Duodenal mucosa (tissue), 2 donors: ENCODE measurements at regions not wholly inside any gene's neighbourhood (a gene's known extent, or its start where the extent isn't known, plus 50 kb on each side); places are given as distances from the start of the nearest gene placed in this dataset.

ENCODE experiments used
- H3K27ac ChIP-seq: one replicate; pipeline ENCODE4 v1.7.0; 2013; ENCODE audit warnings: low read depth, low read length
- H3K27me3 ChIP-seq, 2 donors: one replicate each; pipeline ENCODE4 v1.7.0; 2013; ENCODE audit warnings: low read length in 2 of 2, control low read depth in 1 of 2; ENCODE audit not compliant: insufficient read depth in 2 of 2, control insufficient read depth in 1 of 2
- H3K36me3 ChIP-seq, 2 donors: one replicate each; pipeline ENCODE4 v1.7.0; 2013; ENCODE audit warnings: low read length in 2 of 2, control low read depth in 1 of 2; ENCODE audit not compliant: insufficient read depth in 2 of 2, control insufficient read depth in 1 of 2
- H3K4me1 ChIP-seq, 2 donors: one replicate each; pipeline ENCODE4 v1.7.0; 2013; ENCODE audit warnings: low read length in 2 of 2, control low read depth in 1 of 2; ENCODE audit not compliant: insufficient read depth in 2 of 2, control insufficient read depth in 1 of 2
- H3K4me3 ChIP-seq, 2 donors: one replicate each; pipeline ENCODE4 v1.7.0; 2013; ENCODE audit warnings: low read length in 2 of 2, low read depth in 1 of 2
- H3K9ac ChIP-seq, 2 donors: one replicate each; pipeline ENCODE4 v1.7.0; 2013; ENCODE audit warnings: low read length in 2 of 2, low read depth in 1 of 2
- H3K9me3 ChIP-seq, 2 donors: one replicate each; pipeline ENCODE4 v1.7.0; 2013; ENCODE audit warnings: low read length in 2 of 2, control low read depth in 1 of 2; ENCODE audit not compliant: control insufficient read depth in 1 of 2

GRCh38 chr2:203603456-203604389, 68.6 kb upstream of the RAPH1 start:
- Histone ChIP-seq H3K27me3 (no peaks in the 10 kb centered on the region), H3K9ac (no peak overlapping the region), H3K36me3 (no peaks in the 10 kb centered on the region), H3K4me3 (no peak overlapping the region), H3K9me3 (no peaks in the 10 kb centered on the region), H3K27ac (no peak overlapping the region), H3K4me1 (peaks cover 8 to 12% of the 10 kb centered on the region in 2 donors)

GRCh38 chr2:203605302-203605701, 70.2 kb upstream of the RAPH1 start:
- H3K9ac ChIP-seq, result no peak overlapping the region
- H3K4me1 ChIP-seq, result peaks cover 8 to 12% of the 10 kb centered on the region in 2 donors
- no peaks in the 10 kb centered on the region for H3K9me3 ChIP-seq
- no peaks in the 10 kb centered on the region for H3K27me3 ChIP-seq
- no peaks in the 10 kb centered on the region for H3K36me3 ChIP-seq
- no peak overlapping the region for H3K4me3 ChIP-seq
- H3K27ac ChIP-seq, result no peak overlapping the region

- no peak overlapping the region for H3K9ac ChIP-seq
- H3K4me1 ChIP-seq, result peaks cover 8 to 12% of the 10 kb centered on the region in 2 donors
- H3K36me3 ChIP-seq, result no peaks in the 10 kb centered on the region
- no peak overlapping the region for H3K4me3 ChIP-seq
- H3K27ac ChIP-seq, result no peak overlapping the region
- H3K9me3 ChIP-seq, result no peaks in the 10 kb centered on the region
- H3K27me3 ChIP-seq, result no peaks in the 10 kb centered on the region
Observed at GRCh38 chr2:203606051-203606450, 71.0 kb upstream of the RAPH1 start.

GRCh38 chr2:203610558-203610957, 75.5 kb upstream of the RAPH1 start:
- Histone ChIP-seq H3K27ac (no peak overlapping the region), H3K9me3 (no peaks in the 10 kb centered on the region), H3K4me3 (no peak overlapping the region), H3K4me1 (peaks cover 2 to 3% of the 10 kb centered on the region in 2 donors), H3K36me3 (no peaks in the 10 kb centered on the region), H3K9ac (no peak overlapping the region), H3K27me3 (no peaks in the 10 kb centered on the region)

GRCh38 chr2:203612246-203612645, 77.1 kb upstream of the RAPH1 start:
- no peaks in the 10 kb centered on the region for H3K4me1 ChIP-seq
- no peaks in the 10 kb centered on the region for H3K27me3 ChIP-seq
- H3K9ac ChIP-seq, result no peak overlapping the region
- H3K4me3 ChIP-seq, result no peak overlapping the region
- H3K36me3 ChIP-seq, result no peaks in the 10 kb centered on the region
- H3K27ac ChIP-seq, result no peak overlapping the region
- H3K9me3 ChIP-seq, result no peaks in the 10 kb centered on the region

- Histone ChIP-seq H3K4me1 (peaks cover 5 to 13% of the 10 kb centered on the region in 2 donors), H3K9ac (no peak overlapping the region), H3K9me3 (peaks cover 0 to 3% of the 10 kb centered on the region in 2 donors), H3K36me3 (no peaks in the 10 kb centered on the region), H3K27me3 (no peaks in the 10 kb centered on the region), H3K27ac (no peak overlapping the region), H3K4me3 (no peak overlapping the region)
Observed at GRCh38 chr2:203619267-203619878, 84.3 kb upstream of the RAPH1 start.

- peaks cover 12 to 22% of the 10 kb centered on the region in 2 donors for H3K4me1 ChIP-seq
- H3K27me3 ChIP-seq, result no peaks in the 10 kb centered on the region
- H3K9me3 ChIP-seq, result peaks cover 0 to 3% of the 10 kb centered on the region in 2 donors
- no peak overlapping the region for H3K9ac ChIP-seq
- H3K27ac ChIP-seq, result no peak overlapping the region
- no peaks in the 10 kb centered on the region for H3K36me3 ChIP-seq
- H3K4me3 ChIP-seq, result no peak overlapping the region
Observed at GRCh38 chr2:203621981-203622515, 84.4 kb upstream of the CD28 start.

GRCh38 chr2:203623096-203623495, 83.3 kb upstream of the CD28 start:
- Histone ChIP-seq H3K27me3 (no peaks in the 10 kb centered on the region), H3K9ac (no peak overlapping the region), H3K4me1 (peaks cover 14 to 23% of the 10 kb centered on the region in 2 donors), H3K36me3 (no peaks in the 10 kb centered on the region), H3K27ac (no peak overlapping the region), H3K4me3 (no peak overlapping the region), H3K9me3 (peaks cover 0 to 3% of the 10 kb centered on the region in 2 donors)

GRCh38 chr2:203623661-203624060, 82.8 kb upstream of the CD28 start:
- Histone ChIP-seq H3K4me3 (no peak overlapping the region), H3K36me3 (no peaks in the 10 kb centered on the region), H3K27me3 (no peaks in the 10 kb centered on the region), H3K9me3 (peaks cover 0 to 3% of the 10 kb centered on the region in 2 donors), H3K4me1 (peaks cover 14 to 23% of the 10 kb centered on the region in 2 donors), H3K9ac (no peak overlapping the region), H3K27ac (no peak overlapping the region)

- Histone ChIP-seq H3K27ac (no peak overlapping the region), H3K36me3 (no peaks in the 10 kb centered on the region), H3K4me3 (no peak overlapping the region)
Observed at GRCh38 chr2:203625701-203626100, 80.7 kb upstream of the CD28 start.

More at GRCh38 chr2:203625701-203626100, 80.7 kb upstream of the CD28 start:
- Histone ChIP-seq H3K9ac (no peak overlapping the region), H3K27me3 (no peaks in the 10 kb centered on the region), H3K9me3 (no peaks in the 10 kb centered on the region), H3K4me1 (peaks cover 14 to 15% of the 10 kb centered on the region in 2 donors)
